Adrenal gland (tissue), 9 donors: ENCODE measurements at regions not wholly inside any gene's neighbourhood (a gene's known extent, or its start where the extent isn't known, plus 50 kb on each side); places are given as distances from the start of the nearest gene placed in this dataset.

ENCODE experiments used
- DNase-seq, 7 donors: peaks; one replicate each; pipeline ENCODE4 v3.0.0-alpha.2; 2019 to 2020
- H3K27ac ChIP-seq, 5 donors: fragments of 200-600 bp; sonication (generic) in 4 of 5; 1 replicate in 3 of 5; 2 replicates in 2 of 5; pipeline versions ENCODE4 v1.5.1 to v1.8.0; 2016 to 2020; ENCODE audit warnings: mild to moderate bottlenecking in 1 of 5
- H3K27me3 ChIP-seq: fragments of 200-600 bp; 2 replicates; pipeline ENCODE4 v1.8.0; 2021
- H3K36me3 ChIP-seq, 2 donors: fragments of 200-600 bp; replicated peaks in 1 of 2; 1 replicate in 1 of 2; 2 replicates in 1 of 2; pipeline versions ENCODE4 v1.5.1 to v1.8.0; 2018 to 2022
- H3K4me1 ChIP-seq, 2 donors: fragments of 200-600 bp; replicated peaks in 1 of 2; 1 replicate in 1 of 2; 2 replicates in 1 of 2; pipeline versions ENCODE4 v1.5.1 to v1.8.0; 2018 to 2021
- H3K4me3 ChIP-seq, 4 donors: fragments of 200-600 bp; sonication (generic) in 3 of 4; one replicate each; pipeline ENCODE4 v1.5.1; 2016 to 2018
- H3K9me3 ChIP-seq, 3 donors: fragments of 200-600 bp; sonication (generic) in 1 of 3; replicated peaks in 1 of 3; 1 replicate in 2 of 3; 2 replicates in 1 of 3; pipeline versions ENCODE4 v1.5.1 to v1.8.0; 2016 to 2021
- CTCF ChIP-seq, 6 experiments: fragments of 450-650 bp in 4 of 6; fragments of 200-600 bp in 2 of 6; sonication (generic) in 1 of 6; IDR thresholded peaks; 1 replicate in 5 of 6; 2 replicates in 1 of 6; pipeline versions ENCODE4 v1.5.1 to v1.8.0; 2016 to 2021; ENCODE audit warnings: antibody characterized with exemption in 6 of 6, mild to moderate bottlenecking in 2 of 6, moderate library complexity in 1 of 6
- POLR2A ChIP-seq, 2 donors: fragments of 450-650 bp; IDR thresholded peaks; one replicate each; pipeline ENCODE4 v1.6.1; 2017; ENCODE audit warnings: antibody characterized with exemption in 2 of 2, mild to moderate bottlenecking in 2 of 2, moderate library complexity in 1 of 2
- WGBS, 4 donors: extraction: QIAGEN DNeasy Blood & Tissue Kit in 2 of 4; methylation state at CpG; one replicate each; pipeline versions ENCODE4 v1.1.5 to v1.1.7; 2013 to 2017; 5-methylcytosine and 5-hydroxymethylcytosine counted together
- intact Hi-C, 2 donors: fragments of 100-400 bp; cut with DNase I; formaldehyde crosslinking; loops; one replicate each; pipeline versions ENCODE4 v1.14.1 to v1.15.0; 2022 to 2023
- donor health status: healthy with polysubstance abuse.
- donor health status: Bipolar disorder and iron deficiency.
- donor health status: DM: yes; HTN: yes; CAD: no.
- donor health status: DM: no; HTN: no; CAD: no.
- donor health status: DM: no; HTN: no; CAD: no.

GRCh38 chr5:33167541-33167940 is 273.2 kb upstream of the TARS1 start:
- Histone ChIP-seq H3K4me3 (no peak overlapping the region), H3K27me3 (no peaks in the 10 kb centered on the region), H3K4me1 (no peaks in the 10 kb centered on the region), H3K27ac (no peak overlapping the region), H3K9me3 (no peaks in the 10 kb centered on the region), H3K36me3 (no peaks in the 10 kb centered on the region)
- WGBS, 4 donors, result 70 to 88% (median 86%) methylated on average over 1 of the region's 1 CpG
- no peak for DNase-seq
- TF ChIP-seq POLR2A (IDR thresholded peaks at IDR 0.05) (no peak), CTCF (IDR thresholded peaks at IDR 0.05) (no peak)
- intact Hi-C loops, result no loop called here

GRCh38 chr5:33170411-33170810 is 270.4 kb upstream of the TARS1 start:
- no peak for DNase-seq
- no peak overlapping the region for H3K4me3 ChIP-seq
- no peak for TF ChIP-seq POLR2A (IDR thresholded peaks at IDR 0.05)
- no peak for TF ChIP-seq CTCF (IDR thresholded peaks at IDR 0.05)
- H3K9me3 ChIP-seq, result no peaks in the 10 kb centered on the region
- H3K27ac ChIP-seq, result no peak overlapping the region
- no peaks in the 10 kb centered on the region for H3K36me3 ChIP-seq
- H3K27me3 ChIP-seq, result no peaks in the 10 kb centered on the region
- no peaks in the 10 kb centered on the region for H3K4me1 ChIP-seq
- intact Hi-C loops, result no loop called here
- 94 to 96% (median 95%) methylated on average over 1 of the region's 1 CpG for WGBS, 4 donors

GRCh38 chr5:33174383-33174782 is 266.4 kb upstream of the TARS1 start:
- intact Hi-C loops, result no loop called here
- no peaks in the 10 kb centered on the region for H3K4me1 ChIP-seq
- WGBS, 4 donors, result 89 to 91% (median 90%) methylated on average over 5 of the region's 5 CpGs
- DNase-seq, result no peak
- no peaks in the 10 kb centered on the region for H3K36me3 ChIP-seq
- H3K9me3 ChIP-seq, result no peaks in the 10 kb centered on the region
- no peak overlapping the region for H3K27ac ChIP-seq
- no peak overlapping the region for H3K4me3 ChIP-seq
- no peaks in the 10 kb centered on the region for H3K27me3 ChIP-seq
- no peak for TF ChIP-seq POLR2A (IDR thresholded peaks at IDR 0.05)
- TF ChIP-seq CTCF (IDR thresholded peaks at IDR 0.05), result no peak

- no peaks in the 10 kb centered on the region for H3K36me3 ChIP-seq
- no peak overlapping the region for H3K4me3 ChIP-seq
- TF ChIP-seq CTCF (IDR thresholded peaks at IDR 0.05), result no peak
- no peak for TF ChIP-seq POLR2A (IDR thresholded peaks at IDR 0.05)
- 93 to 97% (median 95%) methylated on average over 2 of the region's 2 CpGs for WGBS, 4 donors
- H3K9me3 ChIP-seq, result no peaks in the 10 kb centered on the region
- intact Hi-C loops, result no loop called here
- DNase-seq, result no peak
- no peak overlapping the region for H3K27ac ChIP-seq
- H3K27me3 ChIP-seq, result no peaks in the 10 kb centered on the region
- no peaks in the 10 kb centered on the region for H3K4me1 ChIP-seq
Observed at GRCh38 chr5:33179301-33179700, 261.5 kb upstream of the TARS1 start.
